Keratinocyte (primary cell): ENCODE measurements at regions not wholly inside any gene's neighbourhood (a gene's known extent, or its start where the extent isn't known, plus 50 kb on each side); places are given as distances from the start of the nearest gene placed in this dataset.

Source experiments
- CTCF ChIP-seq, 3 experiments: IDR thresholded peaks in 1 of 3; conservative IDR thresholded peaks in 1 of 3; optimal IDR thresholded peaks in 1 of 3; 2 replicates in 2 of 3; 3 replicates in 1 of 3; pipeline versions ENCODE3 to v1.5.1; 2011; ENCODE audit warnings: low read length in 3 of 3, mild to moderate bottlenecking in 3 of 3, moderate library complexity in 2 of 3, control low read depth in 1 of 3, inconsistent platforms in 1 of 3; ENCODE audit not compliant: insufficient read depth in 2 of 3; ENCODE audit errors: extremely low read depth in 1 of 3
- EZH2 ChIP-seq: IDR thresholded peaks from one replicate; pipeline ENCODE4 v1.6.1; 2012; ENCODE audit warnings: inconsistent platforms, mild to moderate bottlenecking, low read length, moderate library complexity

- TF ChIP-seq CTCF (optimal IDR thresholded peaks at IDR 0.05 in 1 of 3, IDR thresholded peaks at IDR 0.05 in 1 of 3, conservative IDR thresholded peaks at IDR 0.05 in 1 of 3; ENCODE audit: extremely low read depth in 1 of 3, insufficient read depth in 2 of 3, low read length in 3 of 3) (no peak), EZH2 (no peak)
These were observed 198.8 kb upstream of the TYRP1 start for GRCh38 chr9:12494411-12494810.
